HG03575 (cell line): ENCODE measurements at regions not wholly inside any gene's neighbourhood (a gene's known extent, or its start where the extent isn't known, plus 50 kb on each side); places are given as distances from the start of the nearest gene placed in this dataset.

ENCODE experiments used
- ATAC-seq: cut with Tn5 transposase; IDR thresholded peaks from one replicate; pipeline ENCODE4 v1.9.1; 2021; ENCODE audit not compliant: unreplicated experiment, insufficient number of reproducible peaks, low FRiP score; ENCODE audit errors: extremely low read depth

DNA sequence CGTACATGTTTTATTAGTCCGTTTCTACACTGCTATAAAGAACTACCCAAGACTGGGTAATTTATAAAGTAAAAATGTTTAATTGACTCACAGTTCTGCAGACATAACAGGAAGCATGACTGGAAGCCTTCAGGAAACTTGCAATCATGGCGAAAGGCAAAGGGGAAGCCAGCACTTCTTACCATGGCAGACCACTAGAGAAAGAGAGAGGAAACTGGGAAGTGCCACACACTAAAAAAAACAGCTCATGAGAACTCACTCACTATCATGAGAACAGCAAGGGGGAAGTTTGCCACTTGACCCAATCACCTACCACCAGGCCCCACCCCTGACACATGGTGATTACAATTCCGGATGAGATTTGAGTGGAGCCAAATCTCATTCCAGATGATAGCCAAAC lies 466.2 kb downstream of the IRS1 start:
- no peak for ATAC-seq

DNA sequence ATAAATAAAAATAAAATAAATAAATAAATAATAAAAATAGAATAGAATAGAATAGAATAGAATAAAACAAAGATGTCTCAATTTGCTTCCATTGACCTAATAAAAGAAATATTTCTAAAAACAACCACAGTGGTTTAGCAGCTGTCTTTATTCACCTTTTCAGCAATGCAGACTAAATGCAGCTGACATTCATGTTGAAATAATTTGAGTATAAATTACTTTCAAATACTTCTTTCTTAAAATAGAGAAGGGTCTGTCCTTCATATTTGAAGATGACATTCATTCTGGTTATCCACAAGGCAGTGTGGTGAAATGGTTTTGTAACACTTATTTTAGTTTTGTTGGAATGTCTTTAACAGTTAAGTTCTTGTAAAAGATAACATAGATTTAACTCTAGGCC lies 469.4 kb downstream of the IRS1 start:
- ATAC-seq, result no peak

DNA sequence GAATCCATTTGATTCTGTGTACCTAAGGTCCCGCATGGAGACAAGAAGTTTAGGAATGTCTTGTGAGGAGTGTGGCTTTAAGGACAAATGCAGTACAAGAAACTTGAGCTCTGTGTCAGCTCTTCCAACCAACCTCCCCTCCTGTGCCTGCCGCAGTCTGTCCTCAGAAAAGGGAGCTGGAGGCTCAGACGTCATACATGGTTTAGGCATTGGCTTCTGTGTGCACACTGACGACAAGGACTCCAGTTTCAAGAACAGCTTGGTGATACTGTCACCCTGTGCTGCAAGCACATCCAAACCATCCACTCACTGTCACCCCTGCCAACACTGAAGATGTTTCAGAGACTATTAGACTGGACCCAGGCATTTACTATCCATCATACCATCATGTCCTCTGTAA lies 470.4 kb downstream of the IRS1 start:
- no peak for ATAC-seq

DNA sequence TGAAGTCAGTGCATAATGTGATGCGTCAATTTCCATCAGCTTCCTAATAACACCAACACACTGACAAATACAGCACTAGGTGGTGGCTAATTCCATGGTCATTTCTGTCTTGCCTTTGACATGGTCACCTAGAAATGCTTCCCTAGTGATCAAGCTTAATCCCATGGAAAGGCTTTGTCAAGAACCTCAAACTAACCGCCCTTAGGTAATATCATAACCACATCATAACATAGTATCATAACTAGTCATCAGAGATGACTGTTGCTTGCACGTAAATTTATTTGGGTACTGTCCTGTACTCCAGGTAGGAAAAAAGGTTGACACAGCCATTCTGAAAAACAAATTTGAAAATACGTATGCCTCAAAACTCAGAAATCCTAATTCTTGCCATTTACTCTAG lies 471.8 kb downstream of the IRS1 start:
- ATAC-seq, result no peak

DNA sequence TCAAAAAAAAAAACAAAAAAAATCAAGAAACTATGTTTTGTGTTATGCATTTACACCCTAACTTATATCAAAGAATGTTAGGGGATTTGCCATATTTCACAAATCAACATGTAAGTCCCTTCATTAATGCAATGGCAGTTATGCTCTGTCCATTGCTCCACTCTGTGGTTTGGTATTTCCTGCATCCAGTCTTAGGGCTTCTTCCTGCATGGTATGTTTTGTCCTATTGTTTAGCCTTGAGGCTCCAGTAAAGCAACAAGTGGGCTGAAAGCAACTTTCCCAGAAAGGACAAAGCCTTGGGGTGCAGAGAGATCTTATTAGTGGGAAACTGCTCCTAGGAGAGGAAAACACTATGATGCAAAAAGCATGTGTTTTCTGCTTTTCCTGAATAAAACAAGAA lies 474.1 kb downstream of the IRS1 start:
- no peak for ATAC-seq

DNA sequence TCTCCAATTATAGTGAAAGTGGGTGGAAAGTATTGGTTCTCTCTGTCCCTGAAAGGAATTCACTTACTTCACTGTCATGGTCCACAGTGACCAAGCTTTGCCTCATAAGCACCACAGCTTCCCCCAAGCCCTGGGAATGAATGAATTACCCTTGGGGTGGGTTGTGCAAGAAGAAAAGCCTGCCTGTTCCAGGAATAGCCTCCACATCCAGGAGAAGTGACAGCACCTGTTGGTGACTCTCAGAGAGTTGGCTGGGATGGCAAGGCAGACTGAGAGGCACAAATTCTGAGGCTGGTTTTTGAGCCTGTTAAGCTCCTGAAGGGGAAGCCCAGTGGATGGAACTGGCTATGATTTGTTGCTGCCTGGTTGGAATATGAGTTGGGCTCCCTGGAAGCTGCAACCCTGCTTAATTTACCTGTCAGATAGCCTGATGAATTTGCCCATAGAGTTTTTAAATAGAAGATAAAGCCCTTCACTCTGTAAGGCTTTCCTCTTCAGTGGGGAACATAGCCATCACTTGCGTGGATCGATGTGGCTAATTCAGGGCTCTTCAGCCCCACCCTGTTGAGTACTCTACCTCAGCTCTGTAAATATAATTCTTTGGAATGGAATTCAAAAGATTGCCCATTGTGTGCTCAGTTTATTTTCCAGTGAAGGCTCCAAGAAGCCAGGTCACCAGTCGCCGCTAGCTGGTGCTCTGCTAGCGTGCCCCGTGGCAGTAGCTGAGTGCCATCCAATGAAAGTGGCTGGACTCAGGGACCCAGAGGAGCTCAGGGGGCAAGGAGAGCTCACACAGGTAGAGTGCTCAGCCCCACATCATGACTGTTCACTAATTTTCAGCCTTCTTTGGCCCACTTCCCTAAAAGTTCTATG lies 479.3 kb downstream of the IRS1 start:
- no peak for ATAC-seq

DNA sequence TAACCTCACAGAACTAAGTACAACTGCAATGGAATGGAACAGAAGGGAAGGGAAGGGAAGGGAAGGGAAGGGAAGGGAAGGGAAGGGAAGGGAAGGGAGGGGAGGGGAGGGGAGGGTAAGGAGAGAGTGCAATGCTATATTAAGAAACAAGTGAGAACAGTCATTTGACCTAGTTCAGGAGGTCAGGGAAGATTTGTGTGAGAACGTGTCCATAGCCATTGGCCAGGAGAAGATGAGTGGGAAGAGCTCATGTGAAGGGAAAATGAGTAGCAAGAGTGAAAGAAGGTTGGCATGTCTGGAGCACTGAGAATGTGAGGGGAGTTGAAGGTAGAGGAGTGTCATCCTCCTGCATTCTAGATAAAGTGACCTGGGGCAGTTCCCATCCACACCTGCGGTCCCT lies 481.6 kb downstream of the IRS1 start:
- ATAC-seq, result no peak

DNA sequence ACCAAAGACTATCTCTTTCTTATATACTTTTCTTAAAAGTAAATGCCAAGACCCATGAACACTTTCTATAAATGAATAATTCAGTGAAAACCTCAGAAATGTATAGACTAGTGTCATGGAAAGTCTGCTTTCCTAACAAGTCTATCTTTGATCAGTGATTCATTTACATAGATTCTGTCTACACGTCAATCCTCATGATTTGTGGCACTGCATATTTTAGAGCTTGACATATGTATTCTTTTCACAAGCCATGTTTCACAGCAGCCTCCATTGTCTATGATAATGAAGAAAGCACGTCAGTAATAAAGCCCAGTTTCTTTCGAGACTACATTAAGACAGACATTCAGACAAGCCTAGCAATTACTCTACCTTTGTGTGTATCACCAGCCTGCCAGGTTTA lies 486.6 kb downstream of the IRS1 start:
- no peak for ATAC-seq

DNA sequence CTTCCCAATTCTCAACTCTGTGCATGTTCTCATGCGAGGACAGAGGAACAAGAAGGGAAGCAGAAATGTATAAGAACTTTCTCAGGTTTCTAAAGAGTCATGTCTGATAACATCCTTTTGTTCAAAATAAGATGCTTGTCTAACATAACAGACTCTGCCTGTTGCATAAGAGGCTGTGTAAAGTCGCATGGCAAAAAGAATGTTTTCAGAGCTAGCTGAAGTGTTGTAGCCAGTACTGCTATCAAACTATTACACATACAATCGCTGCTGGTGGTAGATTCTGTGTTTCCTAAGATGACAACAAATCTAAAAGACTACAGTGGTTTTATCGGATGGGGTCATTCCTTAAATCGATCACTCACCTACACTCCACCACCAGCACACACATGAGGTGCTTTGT lies 487.5 kb downstream of the IRS1 start:
- no peak for ATAC-seq

DNA sequence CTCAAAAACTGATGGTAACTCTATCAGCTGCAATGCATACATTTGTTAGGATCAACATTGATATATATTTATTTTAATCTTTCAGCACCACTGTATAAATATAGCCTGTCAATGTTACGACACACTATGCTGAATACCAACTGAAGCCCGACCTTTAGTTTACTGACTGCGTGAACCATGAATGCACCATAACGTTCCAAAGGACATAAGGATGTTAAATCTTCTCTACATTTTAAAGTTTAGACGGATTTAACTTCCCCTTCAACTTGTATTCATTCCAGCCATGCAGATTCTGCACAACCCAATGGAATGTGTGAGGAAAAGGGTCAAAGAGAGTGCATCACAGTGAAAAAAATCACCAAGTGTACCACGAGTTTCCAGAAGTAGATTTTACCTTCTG lies 489.5 kb downstream of the IRS1 start:
- ATAC-seq, result no peak

DNA sequence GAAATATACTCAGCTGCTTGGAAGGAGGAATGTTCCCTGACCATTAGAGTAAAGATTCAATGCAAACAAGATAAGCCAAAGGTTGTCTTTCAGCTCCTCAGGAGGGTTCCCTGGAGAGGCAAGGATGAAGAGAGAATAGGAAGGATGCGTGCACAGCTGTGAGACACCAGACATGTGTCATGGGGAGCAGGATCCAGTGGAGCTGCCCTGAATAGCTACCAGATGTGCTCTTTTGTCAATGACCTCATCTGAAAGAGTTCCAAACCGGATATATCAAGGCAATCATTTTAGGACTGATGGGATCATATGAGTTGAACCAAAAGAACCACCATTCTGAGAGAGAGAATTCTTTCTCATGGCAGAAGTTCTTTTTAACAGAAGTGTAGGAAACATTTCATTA lies 490.6 kb downstream of the IRS1 start:
- ATAC-seq, result no peak

DNA sequence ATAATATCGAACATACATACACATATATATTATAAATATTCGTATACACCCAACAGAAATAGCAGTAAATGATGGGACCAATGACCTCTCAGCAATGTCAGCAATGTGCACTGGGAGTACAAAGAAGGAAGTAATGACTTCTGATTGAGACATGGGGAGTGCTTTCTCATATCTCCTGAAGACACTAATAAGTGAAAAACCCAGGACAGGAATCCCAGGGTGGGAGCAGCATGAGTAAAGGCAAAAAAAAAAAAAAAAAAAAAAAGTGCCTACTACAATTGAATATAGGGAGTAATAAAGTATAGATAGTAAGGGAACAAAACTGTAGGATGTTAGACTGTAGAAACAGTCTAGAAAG lies 491.3 kb downstream of the IRS1 start:
- no peak for ATAC-seq

DNA sequence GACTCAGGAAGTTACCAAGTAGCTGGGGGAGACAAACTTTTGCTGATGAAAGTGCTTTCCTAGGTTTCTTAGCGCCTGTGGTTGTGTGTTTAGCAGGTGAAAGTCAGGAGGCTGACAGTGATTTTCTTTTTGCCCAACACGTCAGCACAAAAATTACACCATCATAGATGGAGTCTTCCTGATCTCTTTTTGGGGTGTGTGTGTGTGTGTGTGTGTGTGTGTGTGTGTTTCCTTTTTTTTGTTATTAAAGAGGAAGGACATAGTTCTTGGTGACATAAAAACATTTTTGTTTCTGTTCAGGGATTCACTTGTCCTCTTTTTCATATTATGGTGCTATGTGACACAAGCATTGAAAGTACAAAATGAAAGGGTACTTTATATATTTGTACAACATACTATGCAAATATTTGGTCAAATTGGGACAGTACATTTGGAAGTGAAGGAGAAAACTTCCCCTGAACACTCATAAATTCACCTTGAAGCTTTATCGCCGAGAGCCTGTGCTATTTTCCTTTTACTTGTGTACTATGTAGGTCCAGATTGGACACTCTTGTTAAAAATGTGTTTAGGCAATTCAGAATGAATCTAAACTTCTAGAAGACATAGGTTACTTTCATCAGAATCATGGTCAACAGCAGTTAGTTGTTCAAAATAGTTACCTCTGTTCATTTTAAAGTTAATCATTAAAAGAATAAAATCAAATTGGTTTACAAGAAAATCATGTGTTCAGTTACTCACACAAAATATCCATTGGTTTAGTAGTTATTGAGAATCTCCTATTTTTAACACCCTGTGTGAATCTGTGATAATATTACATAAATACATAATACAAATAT lies 491.9 kb downstream of the IRS1 start:
- no peak for ATAC-seq

DNA sequence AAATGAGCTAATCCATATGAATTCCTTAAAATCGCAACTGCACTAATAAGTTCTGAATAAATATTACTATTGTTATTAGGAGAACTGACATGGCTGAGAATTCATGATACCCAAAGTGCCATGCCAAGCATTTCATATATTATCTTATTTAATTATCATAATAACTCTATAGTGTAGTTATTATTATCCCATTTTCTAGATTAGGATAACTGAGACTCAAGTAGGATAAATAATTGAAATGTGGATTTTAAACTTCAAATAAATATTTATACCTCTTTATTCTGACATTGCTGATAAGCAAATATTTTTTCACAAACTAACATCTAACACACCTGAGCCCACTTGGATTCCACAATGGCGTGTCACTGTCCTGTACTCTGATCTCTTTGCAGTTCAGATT lies 492.7 kb downstream of the IRS1 start:
- no peak for ATAC-seq

DNA sequence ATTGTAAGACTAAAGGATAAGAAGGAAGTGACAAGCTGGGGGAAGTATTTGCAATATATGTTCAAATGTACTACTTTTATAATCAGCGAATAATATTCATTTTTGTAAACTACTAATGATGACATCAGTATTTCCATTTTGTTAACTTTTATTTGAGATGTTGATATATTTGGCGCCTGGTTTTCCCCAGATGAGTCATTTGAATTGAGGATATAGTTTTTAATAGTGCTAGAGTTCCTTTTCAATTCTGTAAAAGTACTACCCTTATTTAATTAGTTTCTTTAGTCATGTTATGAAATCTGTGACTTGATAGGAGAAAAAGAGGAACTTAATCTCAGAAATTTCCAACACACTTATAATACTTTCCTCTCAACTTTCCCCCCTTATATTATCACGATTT lies 495.3 kb downstream of the IRS1 start:
- no peak for ATAC-seq

DNA sequence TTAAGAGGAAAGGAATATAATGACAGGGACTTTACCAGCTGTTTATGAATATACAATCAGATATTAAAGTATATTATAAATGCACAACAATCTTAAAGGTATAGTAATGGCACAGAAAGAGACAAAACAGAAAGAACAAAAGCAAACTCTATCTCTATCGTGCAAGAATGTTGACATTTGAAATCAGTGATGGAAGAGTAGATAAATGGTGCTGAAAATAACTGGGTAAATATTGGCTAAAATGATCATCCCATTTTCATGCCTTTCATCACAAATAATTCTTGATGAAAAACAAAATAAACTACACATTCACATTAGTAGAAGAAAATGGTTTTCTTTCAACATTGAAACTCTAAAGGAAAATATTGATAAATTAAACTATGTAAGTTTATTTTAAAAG lies 495.9 kb downstream of the IRS1 start:
- no peak for ATAC-seq

DNA sequence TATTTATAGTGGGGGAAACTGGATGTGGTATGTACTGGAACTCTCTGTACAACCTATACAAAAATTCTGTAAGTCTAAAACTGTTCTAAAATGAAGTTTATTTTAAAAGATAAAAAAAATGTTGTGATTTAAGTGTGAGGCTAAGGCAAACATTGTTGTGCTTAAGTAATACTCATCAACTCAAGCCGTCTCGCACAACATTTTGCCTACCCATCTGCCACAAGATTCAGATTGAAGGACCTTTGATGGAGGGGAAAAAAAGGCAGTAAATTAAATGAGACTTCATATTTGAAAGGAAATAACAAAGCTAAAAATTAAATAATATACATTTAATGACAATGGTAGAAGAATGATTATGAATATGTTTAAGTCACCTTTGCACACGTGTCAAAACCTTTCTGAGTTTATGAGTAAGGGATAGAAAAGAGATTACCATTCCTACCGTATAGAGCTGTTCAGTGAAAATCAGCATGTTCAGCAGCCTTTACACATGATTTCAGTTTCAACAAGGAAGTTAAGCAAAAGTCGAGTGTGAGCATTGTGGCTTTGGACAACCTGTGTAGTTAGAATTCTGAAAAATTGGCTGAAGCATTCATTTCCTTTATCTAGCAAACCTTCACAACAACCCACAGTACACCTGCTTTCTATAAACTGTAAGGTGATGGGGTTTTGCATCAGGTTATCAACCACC lies 499.3 kb downstream of the IRS1 start:
- peak; percentile 54 for ATAC-seq

DNA sequence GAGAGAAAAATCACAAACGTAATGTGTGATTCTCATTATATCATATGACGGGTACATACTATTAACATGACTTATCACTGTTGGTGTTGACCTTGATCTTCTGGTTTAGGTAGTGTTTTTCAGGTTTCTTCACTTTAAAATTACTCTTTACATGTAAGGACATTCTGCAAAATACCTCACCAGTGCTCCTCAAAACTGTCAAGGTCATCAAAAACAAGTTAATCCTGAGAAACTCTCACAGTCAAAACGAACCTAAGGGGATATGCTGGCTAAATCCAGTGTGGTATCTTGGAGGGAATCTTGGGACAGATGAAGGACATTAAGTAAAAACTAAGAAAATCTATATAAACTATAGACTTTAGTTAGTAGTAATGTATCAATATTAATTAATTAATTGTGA lies 499.8 kb downstream of the IRS1 start:
- no peak for ATAC-seq

DNA sequence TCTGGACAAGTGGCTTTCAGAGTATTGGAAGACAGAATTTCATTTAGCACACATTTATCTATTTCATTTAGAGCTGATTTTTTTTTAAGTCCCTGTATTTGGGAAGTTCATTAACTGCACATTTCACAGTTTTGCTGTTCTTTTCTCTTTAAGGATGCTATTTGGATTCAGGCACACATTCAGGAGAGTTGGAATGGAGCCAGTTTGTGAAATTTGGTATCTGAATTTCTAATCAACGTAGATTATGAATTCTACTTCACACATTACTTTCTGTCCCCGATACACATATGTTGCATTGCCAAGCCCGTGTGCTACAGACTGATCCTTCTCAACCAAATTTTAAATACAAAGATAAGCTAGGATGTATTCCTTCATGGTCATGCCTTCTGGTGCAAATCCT lies 503.9 kb downstream of the IRS1 start:
- ATAC-seq, result no peak

DNA sequence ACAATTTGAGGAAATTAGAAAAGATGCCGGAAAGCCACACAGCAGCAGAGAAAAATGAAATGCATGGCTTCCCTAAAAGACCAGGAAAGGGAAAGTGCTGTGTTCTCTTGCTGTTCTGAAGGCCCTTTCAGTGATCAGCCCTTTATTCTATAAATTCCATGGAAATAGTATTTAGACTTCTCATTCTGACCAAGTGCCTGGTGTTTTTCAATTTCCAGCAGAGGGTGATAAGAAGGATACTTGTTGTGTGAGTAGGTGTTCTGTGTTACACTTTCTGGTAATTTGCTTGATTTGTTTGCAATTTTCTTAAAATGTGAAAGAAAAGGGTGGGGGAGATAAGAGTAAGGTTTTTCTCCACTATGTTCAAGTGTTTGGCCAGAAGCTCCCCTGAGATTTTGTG lies 504.5 kb downstream of the IRS1 start:
- no peak for ATAC-seq
